Sigmoid colon (tissue), 4 donors: ENCODE measurements at regions not wholly inside any gene's neighbourhood (a gene's known extent, or its start where the extent isn't known, plus 50 kb on each side); places are given as distances from the start of the nearest gene placed in this dataset.

Source experiments
- CTCF ChIP-seq, 4 experiments: fragments of 450-650 bp in 3 of 4; fragments of 200-600 bp in 1 of 4; IDR thresholded peaks; one replicate each; pipeline ENCODE4 v1.5.1; 2016 to 2019; ENCODE audit warnings: antibody characterized with exemption in 4 of 4, mild to moderate bottlenecking in 3 of 4, moderate library complexity in 2 of 4
- EP300 ChIP-seq, 4 donors: sonication (generic); formaldehyde crosslinking; IDR thresholded peaks; one replicate each; pipeline ENCODE4 v1.6.1; 2017; ENCODE audit warnings: antibody characterized with exemption in 4 of 4
- POLR2A ChIP-seq, 2 donors: fragments of 450-650 bp; IDR thresholded peaks; one replicate each; pipeline ENCODE4 v1.6.1; 2016; ENCODE audit warnings: antibody characterized with exemption in 2 of 2, mild to moderate bottlenecking in 2 of 2, moderate library complexity in 2 of 2
- POLR2AphosphoS5 ChIP-seq, 4 donors: sonication (generic); formaldehyde crosslinking; IDR thresholded peaks; one replicate each; pipeline ENCODE4 v1.6.1; 2017; ENCODE audit warnings: antibody characterized with exemption in 4 of 4

GRCh38 chr12:77777274-77777673 lies 53.4 kb upstream of the NAV3 start:
- TF ChIP-seq CTCF (IDR thresholded peaks at IDR 0.05) (no peak), POLR2AphosphoS5 (IDR thresholded peaks at IDR 0.05) (no peak), EP300 (IDR thresholded peaks at IDR 0.05) (no peak), POLR2A (IDR thresholded peaks at IDR 0.05) (no peak)
